SU-DHL-6 (cell line): ENCODE measurements at regions not wholly inside any gene's neighbourhood (a gene's known extent, or its start where the extent isn't known, plus 50 kb on each side); places are given as distances from the start of the nearest gene placed in this dataset.

Source experiments
- H2AFZ ChIP-seq: fragments of 200-600 bp; sonication (generic); 2 replicates; pipeline ENCODE4 v1.6.1; 2014; ENCODE audit warnings: low read depth, mild to moderate bottlenecking, moderate library complexity, mixed read lengths, antibody characterized with exemption, low read length; ENCODE audit not compliant: severe bottlenecking
- H3F3A ChIP-seq: fragments of 200-600 bp; shearing (Covaris generic); 2 replicates; pipeline ENCODE4 v1.6.0; 2016; ENCODE audit warnings: antibody characterized with exemption, mild to moderate bottlenecking; ENCODE audit not compliant: insufficient read depth
- H3K27ac ChIP-seq: fragments of 200-600 bp; sonication (generic); 2 replicates; pipeline ENCODE4 v1.5.1; 2016; ENCODE audit warnings: low read depth, mild to moderate bottlenecking, low read length, moderate library complexity, mixed read lengths
- H3K27me3 ChIP-seq: fragments of 200-600 bp; sonication (generic), shearing (Covaris generic); 2 replicates; pipeline ENCODE4 v1.6.0; 2014; ENCODE audit warnings: mild to moderate bottlenecking, low read length
- H3K36me3 ChIP-seq: fragments of 200-600 bp; sonication (generic); 2 replicates; pipeline ENCODE4 v1.6.1; 2014; ENCODE audit warnings: mild to moderate bottlenecking, low read length, mixed read lengths
- H3K4me2 ChIP-seq: fragments of 300-600, 200-600 bp; shearing (Covaris generic), sonication (generic); 2 replicates; pipeline ENCODE4 v1.6.0; 2014; ENCODE audit warnings: low read length, low read depth, mild to moderate bottlenecking; ENCODE audit not compliant: poor library complexity, severe bottlenecking
- H3K4me3 ChIP-seq: fragments of 200-600 bp; sonication (generic); 2 replicates; pipeline ENCODE4 v1.5.1; 2014; ENCODE audit warnings: antibody characterized with exemption, low read length, mild to moderate bottlenecking, mixed read lengths; ENCODE audit not compliant: insufficient read depth, poor library complexity, severe bottlenecking
- H3K79me2 ChIP-seq: fragments of 200-600 bp; sonication (generic); 2 replicates; pipeline ENCODE4 v1.6.1; 2014; ENCODE audit warnings: mild to moderate bottlenecking, low read length, moderate library complexity; ENCODE audit not compliant: insufficient read depth
- H3K9ac ChIP-seq: fragments of 200-600 bp; sonication (generic); 2 replicates; pipeline ENCODE4 v1.7.0; 2014; ENCODE audit warnings: mild to moderate bottlenecking, low read length
- H3K9me2 ChIP-seq: fragments of 200-600 bp; sonication (generic); replicated peaks from 2 replicates; pipeline ENCODE4 v1.6.1; 2014; ENCODE audit warnings: low read length; ENCODE audit not compliant: insufficient read depth
- H3K9me3 ChIP-seq: fragments of 200-600 bp; sonication (generic); 2 replicates; pipeline ENCODE4 v1.6.1; 2014; ENCODE audit warnings: low read length, mixed read lengths; ENCODE audit not compliant: insufficient read depth
- H4K20me1 ChIP-seq: fragments of 200-600 bp; sonication (generic); 2 replicates; pipeline ENCODE4 v1.6.1; 2014; ENCODE audit warnings: low read depth, mild to moderate bottlenecking, antibody characterized with exemption, low read length, moderate library complexity, mixed read lengths
- EZH2phosphoT487 ChIP-seq: fragments of 200-600 bp; sonication (generic), shearing (Covaris generic); conservative IDR thresholded peaks from 2 replicates; pipeline ENCODE4 v1.6.1; 2018; ENCODE audit warnings: mild to moderate bottlenecking, antibody characterized with exemption, low read length, moderate library complexity, mixed read lengths
- TF ChIP-seq, protein P1 (sequence below): fragments of 200-600 bp; sonication (generic); IDR thresholded peaks from one replicate; pipeline ENCODE4 v1.5.1; 2017; ENCODE audit warnings: antibody characterized with exemption, mild to moderate bottlenecking, low read length, moderate library complexity; ENCODE audit not compliant: insufficient read depth, poor library complexity, severe bottlenecking

DNA sequence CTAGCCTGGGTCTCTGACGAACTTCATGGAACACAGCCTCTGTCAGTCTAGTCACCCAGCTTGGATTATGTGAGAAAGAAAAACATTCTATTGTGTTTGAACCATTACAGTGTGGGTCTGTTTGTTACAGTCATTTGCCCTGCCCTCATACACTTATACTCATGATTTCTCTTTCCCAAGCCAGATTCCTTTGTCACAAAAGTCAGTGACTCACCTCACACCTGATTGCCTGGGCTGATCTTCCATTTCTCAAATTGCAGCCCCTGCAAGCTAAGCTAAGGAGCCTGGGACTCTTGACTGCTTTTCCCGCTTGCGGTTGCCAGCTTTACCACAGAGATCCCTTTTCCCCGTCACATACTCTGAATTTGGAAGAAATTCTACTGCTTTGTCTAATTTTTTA lies 395.9 kb downstream of the SAMD5 start:
- Histone ChIP-seq H3F3A (no peaks in the 10 kb centered on the region), H3K79me2 (no peaks in the 10 kb centered on the region), H2AFZ (no peak overlapping the region), H3K4me2 (no peak overlapping the region), H3K4me3 (no peak overlapping the region), H3K27ac (no peak overlapping the region), H3K27me3 (no peaks in the 10 kb centered on the region), H3K9me3 (no peaks in the 10 kb centered on the region), H3K36me3 (no peaks in the 10 kb centered on the region), H4K20me1 (no peaks in the 10 kb centered on the region), H3K9me2 (no peaks in the 10 kb centered on the region), H3K9ac (no peak overlapping the region)
- TF ChIP-seq, protein P1, sequence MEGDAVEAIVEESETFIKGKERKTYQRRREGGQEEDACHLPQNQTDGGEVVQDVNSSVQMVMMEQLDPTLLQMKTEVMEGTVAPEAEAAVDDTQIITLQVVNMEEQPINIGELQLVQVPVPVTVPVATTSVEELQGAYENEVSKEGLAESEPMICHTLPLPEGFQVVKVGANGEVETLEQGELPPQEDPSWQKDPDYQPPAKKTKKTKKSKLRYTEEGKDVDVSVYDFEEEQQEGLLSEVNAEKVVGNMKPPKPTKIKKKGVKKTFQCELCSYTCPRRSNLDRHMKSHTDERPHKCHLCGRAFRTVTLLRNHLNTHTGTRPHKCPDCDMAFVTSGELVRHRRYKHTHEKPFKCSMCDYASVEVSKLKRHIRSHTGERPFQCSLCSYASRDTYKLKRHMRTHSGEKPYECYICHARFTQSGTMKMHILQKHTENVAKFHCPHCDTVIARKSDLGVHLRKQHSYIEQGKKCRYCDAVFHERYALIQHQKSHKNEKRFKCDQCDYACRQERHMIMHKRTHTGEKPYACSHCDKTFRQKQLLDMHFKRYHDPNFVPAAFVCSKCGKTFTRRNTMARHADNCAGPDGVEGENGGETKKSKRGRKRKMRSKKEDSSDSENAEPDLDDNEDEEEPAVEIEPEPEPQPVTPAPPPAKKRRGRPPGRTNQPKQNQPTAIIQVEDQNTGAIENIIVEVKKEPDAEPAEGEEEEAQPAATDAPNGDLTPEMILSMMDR: no peak
- TF ChIP-seq EZH2phosphoT487: no peak

GRCh38 chr6:147905711-147906110 lies 397.2 kb downstream of the SAMD5 start:
- H3K9me3 ChIP-seq: no peaks in the 10 kb centered on the region
- H4K20me1 ChIP-seq: no peaks in the 10 kb centered on the region
- no peak overlapping the region for H3K4me2 ChIP-seq
- no peak overlapping the region for H3K9ac ChIP-seq
- no peaks in the 10 kb centered on the region for H3F3A ChIP-seq
- no peaks in the 10 kb centered on the region for H3K27me3 ChIP-seq
- no peaks in the 10 kb centered on the region for H3K9me2 ChIP-seq
- H3K36me3 ChIP-seq: no peaks in the 10 kb centered on the region
- H3K4me3 ChIP-seq: no peak overlapping the region
- no peaks in the 10 kb centered on the region for H3K79me2 ChIP-seq
- TF ChIP-seq, protein P1: no peak
- no peak for TF ChIP-seq EZH2phosphoT487
- no peak overlapping the region for H2AFZ ChIP-seq
- H3K27ac ChIP-seq: no peak overlapping the region

GRCh38 chr6:147906361-147906760 lies 397.9 kb downstream of the SAMD5 start:
- Histone ChIP-seq H3K27ac (no peak overlapping the region), H2AFZ (no peak overlapping the region), H3K36me3 (no peaks in the 10 kb centered on the region), H3K4me3 (no peak overlapping the region), H3K9me2 (no peaks in the 10 kb centered on the region), H3K4me2 (no peak overlapping the region), H3K27me3 (no peaks in the 10 kb centered on the region), H3K79me2 (no peaks in the 10 kb centered on the region), H3K9ac (no peak overlapping the region), H3K9me3 (no peaks in the 10 kb centered on the region), H3F3A (no peaks in the 10 kb centered on the region), H4K20me1 (no peaks in the 10 kb centered on the region)
- TF ChIP-seq EZH2phosphoT487: no peak
- TF ChIP-seq, protein P1: no peak

GRCh38 chr6:147909640-147910039 lies 401.1 kb downstream of the SAMD5 start:
- no peak overlapping the region for H3K4me2 ChIP-seq
- no peak overlapping the region for H3K27ac ChIP-seq
- no peaks in the 10 kb centered on the region for H3K36me3 ChIP-seq
- TF ChIP-seq EZH2phosphoT487: no peak
- TF ChIP-seq, protein P1: no peak
- H3F3A ChIP-seq: no peaks in the 10 kb centered on the region
- H3K9me2 ChIP-seq: no peaks in the 10 kb centered on the region
- H3K4me3 ChIP-seq: no peak overlapping the region
- H3K9ac ChIP-seq: no peak overlapping the region
- no peaks in the 10 kb centered on the region for H4K20me1 ChIP-seq
- H3K27me3 ChIP-seq: no peaks in the 10 kb centered on the region
- H3K79me2 ChIP-seq: no peaks in the 10 kb centered on the region
- H2AFZ ChIP-seq: no peak overlapping the region
- H3K9me3 ChIP-seq: no peaks in the 10 kb centered on the region
